Transverse colon (tissue), 4 donors: ENCODE measurements at regions not wholly inside any gene's neighbourhood (a gene's known extent, or its start where the extent isn't known, plus 50 kb on each side); places are given as distances from the start of the nearest gene placed in this dataset.

ENCODE experiments used
- DNase-seq: peaks from one replicate; pipeline ENCODE4 v3.0.0-alpha.2; 2019
- H3K27ac ChIP-seq, 4 donors: fragments of 200-600 bp; sonication (generic); 2 replicates each; pipeline ENCODE4 v1.5.1; 2016 to 2018; ENCODE audit warnings: inconsistent platforms in 4 of 4
- H3K27me3 ChIP-seq: fragments of 200-600 bp; sonication (generic); 2 replicates; pipeline ENCODE4 v1.5.1; 2017; ENCODE audit warnings: inconsistent platforms
- H3K36me3 ChIP-seq, 4 donors: fragments of 200-600 bp; sonication (generic); 2 replicates each; pipeline ENCODE4 v1.5.1; 2017 to 2019; ENCODE audit warnings: inconsistent platforms in 4 of 4
- H3K4me1 ChIP-seq, 4 donors: fragments of 200-600 bp; sonication (generic); 2 replicates each; pipeline ENCODE4 v1.5.1; 2017 to 2020; ENCODE audit warnings: inconsistent platforms in 4 of 4
- H3K4me3 ChIP-seq, 4 donors: fragments of 200-600 bp; sonication (generic); 1 replicate in 1 of 4; 2 replicates in 3 of 4; pipeline versions ENCODE4 v1.5.1 to v1.6.1; 2017 to 2019; ENCODE audit warnings: inconsistent platforms in 4 of 4
- H3K9me3 ChIP-seq, 2 donors: fragments of 200-600 bp; sonication (generic); 2 replicates each; pipeline ENCODE4 v1.5.1; 2017 to 2019; ENCODE audit warnings: inconsistent platforms in 2 of 2
- EP300 ChIP-seq: sonication (generic); formaldehyde crosslinking; IDR thresholded peaks from one replicate; pipeline ENCODE4 v1.6.1; 2017; ENCODE audit warnings: antibody characterized with exemption, low read depth
- POLR2A ChIP-seq: fragments of 450-650 bp; IDR thresholded peaks from one replicate; pipeline ENCODE4 v1.6.1; 2016; ENCODE audit warnings: antibody characterized with exemption, mild to moderate bottlenecking, moderate library complexity
- POLR2AphosphoS5 ChIP-seq, 3 donors: sonication (generic); formaldehyde crosslinking; IDR thresholded peaks; one replicate each; pipeline ENCODE4 v1.6.1; 2016; ENCODE audit warnings: antibody characterized with exemption in 3 of 3
- WGBS, 2 donors: methylation state at CpG; one replicate each; pipeline ENCODE4 v1.1.5; 2018; ENCODE audit warnings: low coverage in 1 of 2; 5-methylcytosine and 5-hydroxymethylcytosine counted together
- in situ Hi-C, 4 donors: fragments of 200-750 bp; cut with MboI; loops; one replicate each; pipeline versions ENCODE4 v1.15.0 to v1.15.1; 2017; ENCODE audit warnings: low sequenced_read_pairs in 3 of 4, low pct_ligation_motif_present in 1 of 4, low pct_unique_long_range_greater_than_20kb in 1 of 4
- intact Hi-C: fragments of 100-400 bp; cut with DNase I; formaldehyde crosslinking; loops from one replicate; pipeline ENCODE4 v1.15.1; 2023; ENCODE audit warnings: low total_unique reads
- TF ChIP-seq, protein P1 (sequence below), 5 experiments: fragments of 200-600 bp in 3 of 5; fragments of 450-650 bp in 2 of 5; sonication (generic) in 3 of 5; IDR thresholded peaks; 1 replicate in 2 of 5; 2 replicates in 3 of 5; pipeline ENCODE4 v1.5.1; 2016 to 2017; ENCODE audit warnings: antibody characterized with exemption in 5 of 5, inconsistent platforms in 3 of 5, mild to moderate bottlenecking in 2 of 5, moderate library complexity in 1 of 5

DNA sequence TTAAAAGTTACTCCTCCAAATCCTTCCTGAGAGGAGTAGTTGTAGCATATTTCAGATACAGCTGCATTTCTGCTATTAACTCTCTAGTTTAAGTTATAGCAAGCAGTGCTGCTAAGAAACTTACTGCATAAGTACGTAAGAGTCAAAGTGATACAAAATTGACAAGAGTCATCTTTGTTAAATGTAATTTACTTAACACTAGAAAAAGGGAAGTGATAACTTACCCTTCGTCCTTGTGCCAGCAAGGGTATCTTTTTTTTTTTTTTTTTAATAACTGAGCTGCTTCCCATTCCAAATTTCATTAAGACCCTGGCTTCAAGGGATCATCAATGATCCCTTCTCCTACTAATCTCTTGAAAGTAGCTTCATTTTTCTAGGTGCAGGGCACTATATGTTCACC is 493.0 kb downstream of the PLCL1 start:
- in situ Hi-C loops = loop anchor here in 3 of 4 donors (10.0 kb wide), 2 partner anchors 493 to 503 kb away; partner anchors contain the start of gene PLCL1 (in 1 of the 3)
- no peaks in the 10 kb centered on the region for H3K9me3 ChIP-seq
- peaks cover 5% of the 10 kb centered on the region for H3K27me3 ChIP-seq
- WGBS, 2 donors = 48 to 51% methylated on average over 2 of the region's 2 CpGs
- no peak overlapping the region for H3K27ac ChIP-seq
- DNase-seq = no peak
- no peaks in the 10 kb centered on the region for H3K4me1 ChIP-seq
- H3K36me3 ChIP-seq = no peaks in the 10 kb centered on the region
- no peak overlapping the region for H3K4me3 ChIP-seq
- intact Hi-C loops = loop anchor here (5.0 kb wide), 1 partner anchor 495 kb away; the partner anchor contains the start of gene PLCL1
- TF ChIP-seq, protein P1, sequence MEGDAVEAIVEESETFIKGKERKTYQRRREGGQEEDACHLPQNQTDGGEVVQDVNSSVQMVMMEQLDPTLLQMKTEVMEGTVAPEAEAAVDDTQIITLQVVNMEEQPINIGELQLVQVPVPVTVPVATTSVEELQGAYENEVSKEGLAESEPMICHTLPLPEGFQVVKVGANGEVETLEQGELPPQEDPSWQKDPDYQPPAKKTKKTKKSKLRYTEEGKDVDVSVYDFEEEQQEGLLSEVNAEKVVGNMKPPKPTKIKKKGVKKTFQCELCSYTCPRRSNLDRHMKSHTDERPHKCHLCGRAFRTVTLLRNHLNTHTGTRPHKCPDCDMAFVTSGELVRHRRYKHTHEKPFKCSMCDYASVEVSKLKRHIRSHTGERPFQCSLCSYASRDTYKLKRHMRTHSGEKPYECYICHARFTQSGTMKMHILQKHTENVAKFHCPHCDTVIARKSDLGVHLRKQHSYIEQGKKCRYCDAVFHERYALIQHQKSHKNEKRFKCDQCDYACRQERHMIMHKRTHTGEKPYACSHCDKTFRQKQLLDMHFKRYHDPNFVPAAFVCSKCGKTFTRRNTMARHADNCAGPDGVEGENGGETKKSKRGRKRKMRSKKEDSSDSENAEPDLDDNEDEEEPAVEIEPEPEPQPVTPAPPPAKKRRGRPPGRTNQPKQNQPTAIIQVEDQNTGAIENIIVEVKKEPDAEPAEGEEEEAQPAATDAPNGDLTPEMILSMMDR (IDR thresholded peaks at IDR 0.05) = no peak
- TF ChIP-seq EP300 (no peak), POLR2AphosphoS5 (IDR thresholded peaks at IDR 0.05) (no peak), POLR2A (no peak)

DNA sequence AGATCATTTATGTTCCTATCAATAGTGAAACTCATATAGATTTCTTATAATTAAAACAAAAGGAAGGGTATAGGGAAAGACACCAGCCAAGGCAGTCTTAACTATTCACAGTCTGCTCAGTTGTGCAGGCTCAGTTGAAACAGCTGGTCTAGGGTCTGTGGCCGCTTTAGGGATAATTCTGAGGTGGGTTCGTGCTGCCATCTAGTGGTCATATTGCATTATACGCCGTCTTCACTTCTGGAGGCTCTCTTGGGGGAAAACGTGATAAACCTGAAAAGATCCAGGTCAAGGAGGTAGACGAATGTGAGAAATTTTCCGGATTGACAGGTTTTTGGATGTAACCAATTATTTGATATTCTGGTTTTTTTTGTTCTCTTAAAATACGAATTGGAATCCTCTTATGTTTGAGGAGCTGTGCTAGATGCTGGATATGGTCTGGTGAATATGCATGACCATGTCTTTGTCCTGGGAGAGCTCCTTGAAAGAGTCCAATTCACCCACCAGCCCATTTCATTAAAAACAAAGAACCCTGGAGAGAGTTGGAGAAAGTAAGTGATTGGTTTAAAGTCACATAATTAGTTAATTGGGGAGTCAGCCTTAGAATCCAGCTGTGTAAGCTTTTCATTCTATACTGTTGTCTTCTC is 492.4 kb downstream of the PLCL1 start:
- TF ChIP-seq POLR2A (no peak), EP300 (no peak)
- TF ChIP-seq, protein P1 (IDR thresholded peaks at IDR 0.05) = peak; percentile 71 to 84 (median 80)
- Histone ChIP-seq H3K27me3 (peaks cover 5% of the 10 kb centered on the region), H3K36me3 (no peaks in the 10 kb centered on the region), H3K4me1 (no peaks in the 10 kb centered on the region), H3K27ac (no peak overlapping the region), H3K4me3 (no peak overlapping the region), H3K9me3 (no peaks in the 10 kb centered on the region)
- DNase-seq = peak; percentile 40
- in situ Hi-C loops (loop anchor here in 3 of 4 donors (10.0 kb wide), 2 partner anchors 492 to 502 kb away; partner anchors contain the start of gene PLCL1 (in 1 of the 3)), intact Hi-C loops (loop anchor here (5.0 kb wide), 1 partner anchor 494 kb away; the partner anchor contains the start of gene PLCL1)
- WGBS, 2 donors = 0 to 2% methylated on average over 8 of the region's 8 CpGs

DNA sequence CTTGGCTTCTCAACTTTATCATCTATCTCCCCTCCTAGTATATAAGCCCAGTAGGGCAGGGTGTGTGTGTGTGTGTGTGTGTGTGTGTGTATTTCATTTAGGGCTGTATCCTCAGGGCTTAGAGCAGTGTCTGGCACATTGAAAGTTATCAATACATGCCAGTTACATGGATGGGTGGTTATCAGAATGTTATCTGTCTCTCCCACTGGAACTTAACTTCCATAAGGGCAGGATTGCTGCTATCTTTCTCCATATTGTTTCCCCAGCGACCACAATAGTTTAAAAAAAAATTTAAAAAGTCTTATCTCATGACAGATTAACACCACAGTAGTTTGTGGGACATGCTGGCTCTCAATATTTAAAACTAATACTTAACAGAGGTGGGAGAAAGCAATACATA is 488.9 kb downstream of the PLCL1 start:
- no peak overlapping the region for H3K4me3 ChIP-seq
- 68 to 100% methylated on average over 1 of the region's 1 CpG for WGBS, 2 donors
- H3K4me1 ChIP-seq = no peaks in the 10 kb centered on the region
- TF ChIP-seq POLR2AphosphoS5 (IDR thresholded peaks at IDR 0.05) (no peak), POLR2A (no peak), EP300 (no peak)
- TF ChIP-seq, protein P1 (IDR thresholded peaks at IDR 0.05) = no peak
- peaks cover 4% of the 10 kb centered on the region for H3K27me3 ChIP-seq
- no peak for DNase-seq
- in situ Hi-C loops = loop anchor here in 3 of 4 donors (10.0 kb wide), 2 partner anchors 488 to 498 kb away; partner anchors contain the start of gene PLCL1 (in 1 of the 3)
- H3K36me3 ChIP-seq = no peaks in the 10 kb centered on the region
- H3K27ac ChIP-seq = no peak overlapping the region
- intact Hi-C loops = no loop called here
- no peaks in the 10 kb centered on the region for H3K9me3 ChIP-seq

DNA sequence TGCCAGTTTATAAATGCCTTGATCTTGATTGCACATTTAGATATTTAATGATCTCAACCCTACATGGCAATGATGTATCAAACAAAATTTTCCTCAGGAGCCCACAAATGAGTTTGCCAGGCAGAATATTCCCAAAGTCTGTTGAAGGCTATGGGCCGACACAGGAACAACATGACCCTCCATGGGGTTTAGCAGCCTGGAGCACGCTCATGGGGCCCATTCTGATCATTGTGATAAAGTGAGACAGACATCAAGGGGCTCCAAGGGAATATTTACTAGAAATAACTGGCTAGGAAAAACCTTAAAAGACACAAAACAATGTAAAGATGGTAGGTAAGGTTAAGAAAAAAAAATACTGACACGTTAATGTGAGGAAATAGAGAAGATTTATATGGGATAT is 485.4 kb downstream of the PLCL1 start:
- Histone ChIP-seq H3K4me3 (no peak overlapping the region), H3K27ac (no peak overlapping the region), H3K27me3 (peaks cover 4% of the 10 kb centered on the region), H3K9me3 (no peaks in the 10 kb centered on the region), H3K36me3 (no peaks in the 10 kb centered on the region), H3K4me1 (no peaks in the 10 kb centered on the region)
- TF ChIP-seq POLR2A (no peak), EP300 (no peak), POLR2AphosphoS5 (IDR thresholded peaks at IDR 0.05) (no peak)
- TF ChIP-seq, protein P1 (IDR thresholded peaks at IDR 0.05) = no peak
- WGBS, 2 donors = 88 to 95% methylated on average over 3 of the region's 3 CpGs
- DNase-seq = no peak
- in situ Hi-C loops = loop anchor here (5.0 to 10.0 kb wide), 3 partner anchors 485 to 495 kb away; partner anchors contain the start of gene PLCL1 (in 2 of the 4)
- intact Hi-C loops = no loop called here
